ENCODE measurements at regions not wholly inside any gene's neighbourhood (a gene's known extent, or its start where the extent isn't known, plus 50 kb on each side); places are given as distances from the start of the nearest gene placed in this dataset.

DNA sequence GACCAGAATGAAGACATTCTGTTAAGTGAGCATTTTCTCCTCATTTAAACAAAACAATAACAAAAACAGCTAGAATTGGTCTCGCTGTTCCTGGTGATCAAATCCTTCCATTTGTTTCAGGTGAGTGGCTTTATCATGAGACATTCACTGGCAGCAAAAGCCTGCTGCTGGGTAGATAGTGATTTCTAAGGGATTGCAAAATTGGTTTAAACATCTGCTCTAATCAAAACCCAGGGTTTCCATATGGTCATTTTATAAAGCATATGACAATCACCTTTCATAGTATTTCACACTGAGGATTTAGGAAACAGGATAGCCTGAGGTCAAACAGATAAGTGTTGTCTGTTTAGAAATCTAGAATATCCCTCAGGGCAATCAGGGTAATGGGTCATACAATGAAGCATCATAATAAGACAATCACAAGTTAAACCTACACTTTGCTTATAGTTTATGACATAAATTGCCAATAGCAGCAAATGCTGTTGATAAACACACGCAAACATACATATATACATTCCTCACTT is 769.6 kb upstream of the C9orf72 start:
- CTCF ChIA-PET: no interaction called here
- no peaks in the 10 kb centered on the region for H3K9me3 ChIP-seq (ENCODE audit: control extremely low read depth in 1 of 5, control insufficient read depth in 4 of 5, insufficient read depth in 2 of 5, low read depth in 1 of 5, low read length in 4 of 5)
- WGBS (ENCODE audit: insufficient coverage): no CpG with 5 or more reads among the region's 2 CpGs
- no peak for DNase-seq
- no peaks in the 10 kb centered on the region for H3K4me1 ChIP-seq (ENCODE audit: control extremely low read depth in 1 of 4, control insufficient read depth in 4 of 4, insufficient read depth in 4 of 4, low read length in 3 of 4)
- no peak overlapping the region for H3K4me3 ChIP-seq (ENCODE audit: control insufficient read depth in 1 of 7, extremely low read depth in 1 of 7, insufficient read depth in 4 of 7, low read depth in 2 of 7, low read length in 6 of 7)
- no peaks in the 10 kb centered on the region for H3K27me3 ChIP-seq (replicated peaks in 2 of 5; ENCODE audit: control insufficient read depth in 4 of 5, insufficient read depth in 5 of 5, low read length in 4 of 5)
- H3K27ac ChIP-seq (ENCODE audit: insufficient read depth in 1 of 2, low read depth in 1 of 2, low read length in 2 of 2, poor library complexity in 1 of 2, severe bottlenecking in 2 of 2): no peak overlapping the region
- POLR2A ChIA-PET: no interaction called here
- H3K36me3 ChIP-seq (ENCODE audit: control insufficient read depth in 4 of 4, insufficient read depth in 4 of 4, low read length in 3 of 4): no peaks in the 10 kb centered on the region

DNA sequence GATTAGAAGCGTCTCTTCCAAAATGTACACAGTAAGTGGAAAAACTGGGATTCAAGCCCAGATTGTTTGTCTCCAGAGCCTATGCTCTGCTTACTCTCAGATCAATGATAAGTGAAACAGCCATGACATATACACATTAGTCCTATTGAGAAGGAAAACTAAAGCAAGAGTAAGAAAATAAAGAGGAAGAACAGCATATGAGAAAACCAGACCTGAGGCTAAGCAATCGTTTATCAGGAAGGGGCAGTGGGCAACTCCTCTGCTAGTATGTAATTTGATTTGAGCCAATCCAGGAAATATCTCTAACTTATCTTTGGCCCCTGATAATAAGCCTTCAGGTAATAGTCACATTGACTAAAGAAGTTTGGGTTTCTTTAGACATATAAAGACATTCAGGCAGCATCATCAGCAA is 789.9 kb upstream of the C9orf72 start:
- 0% methylated on average over 1 of the region's 2 CpGs for WGBS (ENCODE audit: insufficient coverage)
- CTCF ChIA-PET: no interaction called here
- Histone ChIP-seq H3K9me3 (ENCODE audit: control extremely low read depth in 1 of 5, control insufficient read depth in 4 of 5, insufficient read depth in 2 of 5, low read depth in 1 of 5, low read length in 4 of 5) (no peaks in the 10 kb centered on the region), H3K36me3 (ENCODE audit: control insufficient read depth in 4 of 4, insufficient read depth in 4 of 4, low read length in 3 of 4) (no peaks in the 10 kb centered on the region), H3K4me3 (ENCODE audit: control insufficient read depth in 1 of 7, extremely low read depth in 1 of 7, insufficient read depth in 4 of 7, low read depth in 2 of 7, low read length in 6 of 7) (no peak overlapping the region), H3K27me3 (replicated peaks in 2 of 5; ENCODE audit: control insufficient read depth in 4 of 5, insufficient read depth in 5 of 5, low read length in 4 of 5) (no peaks in the 10 kb centered on the region), H3K27ac (ENCODE audit: insufficient read depth in 1 of 2, low read depth in 1 of 2, low read length in 2 of 2, poor library complexity in 1 of 2, severe bottlenecking in 2 of 2) (no peak overlapping the region), H3K4me1 (ENCODE audit: control extremely low read depth in 1 of 4, control insufficient read depth in 4 of 4, insufficient read depth in 4 of 4, low read length in 3 of 4) (no peaks in the 10 kb centered on the region)
- DNase-seq: no peak
- POLR2A ChIA-PET: no interaction called here

DNA sequence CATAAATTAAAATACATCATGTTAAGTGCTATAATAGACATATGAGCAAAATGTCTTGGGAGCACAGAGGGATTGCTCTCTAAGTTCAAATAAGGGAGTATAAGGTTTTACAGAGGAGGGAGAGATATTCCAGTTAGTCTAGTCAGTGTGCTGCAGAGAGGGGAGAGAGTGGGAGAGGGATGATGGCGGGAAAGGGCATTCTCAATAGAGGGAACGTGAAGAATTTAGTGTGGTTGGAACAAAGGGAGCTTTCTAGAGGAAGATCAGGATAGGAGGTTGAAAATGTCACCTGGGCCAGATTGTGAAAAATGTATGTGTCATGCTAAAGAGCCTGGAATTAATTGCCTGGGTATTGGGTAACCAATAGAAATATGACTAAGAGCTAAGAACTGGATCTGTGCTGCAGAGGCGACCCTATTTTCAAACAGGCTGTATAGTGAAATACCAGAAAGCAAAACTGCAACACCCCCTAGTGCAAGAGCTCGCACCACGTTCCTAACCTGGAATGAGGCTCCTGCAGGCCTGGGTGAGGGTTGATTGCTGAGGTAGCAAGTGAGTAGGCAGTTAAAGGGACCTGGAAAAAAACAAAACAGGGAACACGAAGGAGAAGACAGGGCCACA is 791.8 kb upstream of the C9orf72 start:
- ChIA-PET POLR2A (no interaction called here), CTCF (no interaction called here)
- WGBS (ENCODE audit: insufficient coverage): 57% methylated on average over 3 of the region's 6 CpGs

DNA sequence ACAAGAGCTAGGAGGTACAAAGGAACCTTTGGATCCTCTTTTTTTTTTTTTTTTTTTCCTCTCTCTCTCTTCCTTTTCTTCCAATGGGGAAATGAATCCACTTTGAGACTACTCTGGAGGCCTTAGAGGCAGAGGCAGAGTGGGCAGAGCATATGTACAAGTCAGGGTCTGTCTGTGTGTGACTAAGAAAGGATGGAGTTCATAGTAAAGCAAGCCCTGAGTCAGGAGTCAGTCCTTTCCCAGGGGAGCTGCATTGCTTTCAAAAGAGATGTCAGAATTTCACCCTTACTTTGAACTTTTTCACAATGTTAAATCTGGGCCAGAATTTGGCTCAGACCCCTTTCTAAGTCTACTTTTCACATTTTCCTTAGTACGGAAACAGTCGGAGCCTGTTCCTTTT is 792.4 kb upstream of the C9orf72 start:
- no peaks in the 10 kb centered on the region for H3K27me3 ChIP-seq (replicated peaks in 2 of 5; ENCODE audit: control insufficient read depth in 4 of 5, insufficient read depth in 5 of 5, low read length in 4 of 5)
- ChIA-PET CTCF (no interaction called here), POLR2A (no interaction called here)
- no peak overlapping the region for H3K27ac ChIP-seq (ENCODE audit: insufficient read depth in 1 of 2, low read depth in 1 of 2, low read length in 2 of 2, poor library complexity in 1 of 2, severe bottlenecking in 2 of 2)
- no peaks in the 10 kb centered on the region for H3K36me3 ChIP-seq (ENCODE audit: control insufficient read depth in 4 of 4, insufficient read depth in 4 of 4, low read length in 3 of 4)
- H3K4me1 ChIP-seq (ENCODE audit: control extremely low read depth in 1 of 4, control insufficient read depth in 4 of 4, insufficient read depth in 4 of 4, low read length in 3 of 4): no peaks in the 10 kb centered on the region
- H3K9me3 ChIP-seq (ENCODE audit: control extremely low read depth in 1 of 5, control insufficient read depth in 4 of 5, insufficient read depth in 2 of 5, low read depth in 1 of 5, low read length in 4 of 5): no peaks in the 10 kb centered on the region
- H3K4me3 ChIP-seq (ENCODE audit: control insufficient read depth in 1 of 7, extremely low read depth in 1 of 7, insufficient read depth in 4 of 7, low read depth in 2 of 7, low read length in 6 of 7): no peak overlapping the region
- no CpG with 5 or more reads among the region's 2 CpGs for WGBS (ENCODE audit: insufficient coverage)
- no peak for DNase-seq

More for the DNA sequence above, 791.8 kb upstream of the C9orf72 start:
- Histone ChIP-seq H3K9me3 (ENCODE audit: control extremely low read depth in 1 of 5, control insufficient read depth in 4 of 5, insufficient read depth in 2 of 5, low read depth in 1 of 5, low read length in 4 of 5) (no peaks in the 10 kb centered on the region), H3K27me3 (replicated peaks in 2 of 5; ENCODE audit: control insufficient read depth in 4 of 5, insufficient read depth in 5 of 5, low read length in 4 of 5) (no peaks in the 10 kb centered on the region), H3K4me3 (ENCODE audit: control insufficient read depth in 1 of 7, extremely low read depth in 1 of 7, insufficient read depth in 4 of 7, low read depth in 2 of 7, low read length in 6 of 7) (no peak overlapping the region), H3K36me3 (ENCODE audit: control insufficient read depth in 4 of 4, insufficient read depth in 4 of 4, low read length in 3 of 4) (no peaks in the 10 kb centered on the region), H3K4me1 (ENCODE audit: control extremely low read depth in 1 of 4, control insufficient read depth in 4 of 4, insufficient read depth in 4 of 4, low read length in 3 of 4) (no peaks in the 10 kb centered on the region), H3K27ac (ENCODE audit: insufficient read depth in 1 of 2, low read depth in 1 of 2, low read length in 2 of 2, poor library complexity in 1 of 2, severe bottlenecking in 2 of 2) (no peak overlapping the region)
- DNase-seq: no peak

DNA sequence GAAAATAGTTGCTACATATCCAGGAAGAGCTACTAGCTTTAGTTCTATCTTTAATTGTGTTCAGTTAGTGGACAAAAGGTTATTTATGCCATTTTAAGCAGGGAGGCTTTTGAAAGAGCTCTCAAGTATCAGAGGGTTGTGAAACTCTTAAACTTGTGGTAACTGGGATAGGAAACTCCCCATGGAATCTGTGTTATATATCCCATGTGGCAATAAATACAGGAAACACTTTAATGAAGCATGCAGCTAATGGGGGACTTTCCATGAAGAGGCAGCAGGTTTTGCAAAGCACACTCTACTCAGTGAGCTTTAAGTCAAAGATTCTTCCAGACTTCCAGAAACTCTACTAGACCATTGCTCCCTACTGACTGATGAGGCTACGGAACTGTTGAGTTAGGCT is 805.0 kb upstream of the C9orf72 start:
- Histone ChIP-seq H3K27me3 (replicated peaks in 2 of 5; ENCODE audit: control insufficient read depth in 4 of 5, insufficient read depth in 5 of 5, low read length in 4 of 5) (no peaks in the 10 kb centered on the region), H3K4me3 (ENCODE audit: control insufficient read depth in 1 of 7, extremely low read depth in 1 of 7, insufficient read depth in 4 of 7, low read depth in 2 of 7, low read length in 6 of 7) (no peak overlapping the region), H3K4me1 (ENCODE audit: control extremely low read depth in 1 of 4, control insufficient read depth in 4 of 4, insufficient read depth in 4 of 4, low read length in 3 of 4) (no peaks in the 10 kb centered on the region), H3K9me3 (ENCODE audit: control extremely low read depth in 1 of 5, control insufficient read depth in 4 of 5, insufficient read depth in 2 of 5, low read depth in 1 of 5, low read length in 4 of 5) (no peaks in the 10 kb centered on the region), H3K27ac (ENCODE audit: insufficient read depth in 1 of 2, low read depth in 1 of 2, low read length in 2 of 2, poor library complexity in 1 of 2, severe bottlenecking in 2 of 2) (no peak overlapping the region), H3K36me3 (ENCODE audit: control insufficient read depth in 4 of 4, insufficient read depth in 4 of 4, low read length in 3 of 4) (no peaks in the 10 kb centered on the region)
- CTCF ChIA-PET: no interaction called here
- POLR2A ChIA-PET: no interaction called here
- no CpG with 5 or more reads among the region's 1 CpG for WGBS (ENCODE audit: insufficient coverage)
- DNase-seq: no peak

DNA sequence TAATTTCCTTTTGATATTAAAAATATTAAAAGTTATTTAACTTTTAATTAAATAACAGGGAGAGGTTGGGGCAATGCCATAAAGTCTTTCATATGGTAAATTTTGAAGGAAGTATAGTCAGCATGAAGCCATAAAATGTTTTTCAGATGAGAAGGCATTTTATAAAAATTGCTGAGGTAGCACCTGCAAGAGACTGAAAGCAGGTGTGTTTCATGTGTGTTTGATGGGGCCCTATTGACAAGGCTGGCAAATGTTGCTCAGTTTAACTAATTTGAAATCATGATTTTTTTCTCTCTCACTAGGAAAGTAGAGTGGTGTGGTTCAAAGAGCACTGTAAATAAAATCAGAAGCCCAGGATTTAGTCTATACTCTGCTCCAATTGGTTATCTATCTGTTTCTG is 805.8 kb upstream of the C9orf72 start:
- DNase-seq: no peak
- CTCF ChIA-PET: no interaction called here
- POLR2A ChIA-PET: no interaction called here

DNA sequence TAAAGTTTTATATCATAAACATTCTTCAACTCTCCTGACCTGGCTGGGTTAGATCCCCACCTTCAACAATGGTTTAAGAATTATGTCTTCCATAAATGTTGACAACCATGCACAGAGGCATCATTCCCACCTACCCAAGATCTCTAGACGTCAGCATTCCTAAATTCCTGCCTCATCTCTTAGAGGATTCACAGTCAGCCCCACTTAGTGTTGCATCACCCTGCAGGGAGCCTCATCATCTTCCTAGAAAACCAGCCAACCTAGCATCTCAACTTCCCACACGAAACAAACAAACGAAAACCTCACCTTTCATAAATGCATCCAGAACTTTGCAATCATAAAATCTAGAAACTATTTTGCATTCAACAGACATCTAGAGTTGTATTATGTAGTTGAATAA is 816.1 kb upstream of the C9orf72 start:
- CTCF ChIA-PET: no interaction called here
- no CpG with 5 or more reads among the region's 3 CpGs for WGBS (ENCODE audit: insufficient coverage)

More for the DNA sequence above, 805.8 kb upstream of the C9orf72 start:
- H3K27me3 ChIP-seq (replicated peaks in 2 of 5; ENCODE audit: control insufficient read depth in 4 of 5, insufficient read depth in 5 of 5, low read length in 4 of 5): no peaks in the 10 kb centered on the region
- H3K36me3 ChIP-seq (ENCODE audit: control insufficient read depth in 4 of 4, insufficient read depth in 4 of 4, low read length in 3 of 4): no peaks in the 10 kb centered on the region
- no peak overlapping the region for H3K27ac ChIP-seq (ENCODE audit: insufficient read depth in 1 of 2, low read depth in 1 of 2, low read length in 2 of 2, poor library complexity in 1 of 2, severe bottlenecking in 2 of 2)
- H3K9me3 ChIP-seq (ENCODE audit: control extremely low read depth in 1 of 5, control insufficient read depth in 4 of 5, insufficient read depth in 2 of 5, low read depth in 1 of 5, low read length in 4 of 5): no peaks in the 10 kb centered on the region
- H3K4me3 ChIP-seq (ENCODE audit: control insufficient read depth in 1 of 7, extremely low read depth in 1 of 7, insufficient read depth in 4 of 7, low read depth in 2 of 7, low read length in 6 of 7): no peak overlapping the region
- H3K4me1 ChIP-seq (ENCODE audit: control extremely low read depth in 1 of 4, control insufficient read depth in 4 of 4, insufficient read depth in 4 of 4, low read length in 3 of 4): no peaks in the 10 kb centered on the region

More for the DNA sequence above, 816.1 kb upstream of the C9orf72 start:
- Histone ChIP-seq H3K27me3 (replicated peaks in 2 of 5; ENCODE audit: control insufficient read depth in 4 of 5, insufficient read depth in 5 of 5, low read length in 4 of 5) (no peaks in the 10 kb centered on the region), H3K4me1 (ENCODE audit: control extremely low read depth in 1 of 4, control insufficient read depth in 4 of 4, insufficient read depth in 4 of 4, low read length in 3 of 4) (no peaks in the 10 kb centered on the region), H3K9me3 (ENCODE audit: control extremely low read depth in 1 of 5, control insufficient read depth in 4 of 5, insufficient read depth in 2 of 5, low read depth in 1 of 5, low read length in 4 of 5) (no peaks in the 10 kb centered on the region), H3K36me3 (ENCODE audit: control insufficient read depth in 4 of 4, insufficient read depth in 4 of 4, low read length in 3 of 4) (no peaks in the 10 kb centered on the region), H3K4me3 (ENCODE audit: control insufficient read depth in 1 of 7, extremely low read depth in 1 of 7, insufficient read depth in 4 of 7, low read depth in 2 of 7, low read length in 6 of 7) (no peak overlapping the region), H3K27ac (ENCODE audit: insufficient read depth in 1 of 2, low read depth in 1 of 2, low read length in 2 of 2, poor library complexity in 1 of 2, severe bottlenecking in 2 of 2) (no peak overlapping the region)
- DNase-seq: no peak
- POLR2A ChIA-PET: no interaction called here
